ENCODE measurements at regions not wholly inside any gene's neighbourhood (a gene's known extent, or its start where the extent isn't known, plus 50 kb on each side); places are given as distances from the start of the nearest gene placed in this dataset.
"Not testable (repeated sequence)": the region's sequence is repeated elsewhere in the genome, so short reads cannot be mapped to it uniquely, and the experiment has no call there.

GRCh38 chr9:40222617-40223200 lies 867.2 kb downstream of the SPATA31A1 start:
- TF ChIP-seq, protein P1, sequence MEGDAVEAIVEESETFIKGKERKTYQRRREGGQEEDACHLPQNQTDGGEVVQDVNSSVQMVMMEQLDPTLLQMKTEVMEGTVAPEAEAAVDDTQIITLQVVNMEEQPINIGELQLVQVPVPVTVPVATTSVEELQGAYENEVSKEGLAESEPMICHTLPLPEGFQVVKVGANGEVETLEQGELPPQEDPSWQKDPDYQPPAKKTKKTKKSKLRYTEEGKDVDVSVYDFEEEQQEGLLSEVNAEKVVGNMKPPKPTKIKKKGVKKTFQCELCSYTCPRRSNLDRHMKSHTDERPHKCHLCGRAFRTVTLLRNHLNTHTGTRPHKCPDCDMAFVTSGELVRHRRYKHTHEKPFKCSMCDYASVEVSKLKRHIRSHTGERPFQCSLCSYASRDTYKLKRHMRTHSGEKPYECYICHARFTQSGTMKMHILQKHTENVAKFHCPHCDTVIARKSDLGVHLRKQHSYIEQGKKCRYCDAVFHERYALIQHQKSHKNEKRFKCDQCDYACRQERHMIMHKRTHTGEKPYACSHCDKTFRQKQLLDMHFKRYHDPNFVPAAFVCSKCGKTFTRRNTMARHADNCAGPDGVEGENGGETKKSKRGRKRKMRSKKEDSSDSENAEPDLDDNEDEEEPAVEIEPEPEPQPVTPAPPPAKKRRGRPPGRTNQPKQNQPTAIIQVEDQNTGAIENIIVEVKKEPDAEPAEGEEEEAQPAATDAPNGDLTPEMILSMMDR (conservative IDR thresholded peaks at IDR 0.05; ENCODE audit: low read depth) = peak; percentile 15; the same call in 1 of the 2 replicates
- DNase-seq (ENCODE audit: low spot score); CTCF ChIA-PET; H3K27ac ChIP-seq; POLR2A ChIA-PET (ENCODE audit: low non-redundant PET): not testable (repeated sequence)

DNA sequence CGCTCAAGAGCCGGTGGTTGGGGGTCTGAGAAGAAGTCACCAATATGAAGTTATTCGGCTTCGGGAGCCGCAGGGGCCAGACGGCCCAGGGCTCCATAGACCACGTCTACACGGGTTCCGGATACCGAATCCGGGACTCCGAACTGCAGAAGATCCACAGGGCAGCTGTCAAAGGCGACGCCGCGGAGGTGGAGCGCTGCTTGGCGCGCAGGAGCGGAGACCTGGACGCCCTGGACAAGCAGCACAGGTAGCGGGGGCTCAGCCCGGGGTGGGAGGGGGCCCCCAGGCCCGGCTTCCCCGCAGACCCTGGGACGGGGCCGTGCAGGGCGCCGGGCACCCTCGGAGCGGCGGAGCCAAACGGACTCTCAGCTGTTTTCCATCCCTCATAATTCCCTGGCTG lies 867.9 kb downstream of the SPATA31A1 start:
- DNase-seq (ENCODE audit: low spot score); H3K27ac ChIP-seq; CTCF ChIA-PET; POLR2A ChIA-PET (ENCODE audit: low non-redundant PET): not testable (repeated sequence)

Data from RWPE1 (cell line).